ENCODE measurements at regions not wholly inside any gene's neighbourhood (a gene's known extent, or its start where the extent isn't known, plus 50 kb on each side); places are given as distances from the start of the nearest gene placed in this dataset.

- Histone ChIP-seq H3K36me3 (ENCODE audit: insufficient read depth, low read length) (no peaks in the 10 kb centered on the region), H3K27ac (ENCODE audit: low read depth in 1 of 2, low read length in 2 of 2) (no peak overlapping the region), H3K4me3 (ENCODE audit: low read length) (no peak overlapping the region), H3K9me3 (ENCODE audit: control insufficient read depth in 1 of 2, insufficient read depth in 1 of 2, low read length in 2 of 2) (no peaks in the 10 kb centered on the region), H3K27me3 (ENCODE audit: control insufficient read depth in 1 of 2, insufficient read depth in 2 of 2, low read length in 2 of 2) (no peaks in the 10 kb centered on the region), H3K4me1 (ENCODE audit: insufficient read depth, low read length) (no peaks in the 10 kb centered on the region)
- CTCF ChIA-PET = no interaction called here
- Mint-ChIP-seq H3K9me3 (no peaks in the 10 kb centered on the region), H3K27ac (no peak overlapping the region), H3K36me3 (ENCODE audit: low read depth) (no peaks in the 10 kb centered on the region), H3K27me3 (no peaks in the 10 kb centered on the region), H3K4me3 (no peak overlapping the region), H3K4me1 (ENCODE audit: low read depth) (no peaks in the 10 kb centered on the region)
- ATAC-seq (ENCODE audit: poor library complexity) (no peak), DNase-seq (no peak)
- POLR2A ChIA-PET = no interaction called here
- intact Hi-C loops (cut with DNase I, micrococcal nuclease) = no loop called here
- TF ChIP-seq CTCF (IDR thresholded peaks at IDR 0.05) = no peak
These were observed 284.5 kb upstream of the E2F7 start for GRCh38 chr12:77349689-77350370.

GRCh38 chr12:77347017-77347416 is 281.6 kb upstream of the E2F7 start:
- TF ChIP-seq CTCF (IDR thresholded peaks at IDR 0.05) = no peak
- H3K27me3 Mint-ChIP-seq = no peaks in the 10 kb centered on the region
- POLR2A ChIA-PET = no interaction called here
- ATAC-seq (ENCODE audit: poor library complexity) (no peak), DNase-seq (no peak)
- intact Hi-C loops (cut with DNase I, micrococcal nuclease) = no loop called here
- H3K27ac Mint-ChIP-seq = no peak overlapping the region
- H3K9me3 Mint-ChIP-seq = no peaks in the 10 kb centered on the region
- H3K27me3 ChIP-seq (ENCODE audit: control insufficient read depth in 1 of 2, insufficient read depth in 2 of 2, low read length in 2 of 2) = no peaks in the 10 kb centered on the region
- H3K27ac ChIP-seq (ENCODE audit: low read depth in 1 of 2, low read length in 2 of 2) = no peak overlapping the region
- no peak overlapping the region for H3K4me3 ChIP-seq (ENCODE audit: low read length)
- H3K9me3 ChIP-seq (ENCODE audit: control insufficient read depth in 1 of 2, insufficient read depth in 1 of 2, low read length in 2 of 2) = no peaks in the 10 kb centered on the region
- H3K36me3 Mint-ChIP-seq (ENCODE audit: low read depth) = no peaks in the 10 kb centered on the region
- CTCF ChIA-PET = no interaction called here
- no peaks in the 10 kb centered on the region for H3K4me1 ChIP-seq (ENCODE audit: insufficient read depth, low read length)
- H3K4me1 Mint-ChIP-seq (ENCODE audit: low read depth) = no peaks in the 10 kb centered on the region
- H3K36me3 ChIP-seq (ENCODE audit: insufficient read depth, low read length) = no peaks in the 10 kb centered on the region
- H3K4me3 Mint-ChIP-seq = no peak overlapping the region

DNA sequence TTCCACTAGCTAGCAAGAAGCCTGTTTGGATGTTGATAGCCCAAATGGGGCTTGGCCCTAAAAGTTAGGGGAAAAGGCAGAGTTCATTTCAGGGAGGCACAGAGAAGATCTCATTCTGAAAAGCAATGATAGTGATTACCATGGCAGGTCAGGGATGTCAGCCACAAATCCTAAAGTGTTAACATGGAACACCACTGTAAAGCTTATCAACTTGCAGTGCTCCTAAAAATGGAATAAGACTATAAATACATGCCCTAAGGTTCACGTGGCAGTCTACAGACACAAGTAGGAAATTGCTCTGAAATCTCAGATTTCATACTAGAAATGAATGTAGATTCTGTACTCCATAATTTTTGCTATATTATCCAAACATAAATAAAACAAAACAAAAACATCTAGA is 280.0 kb upstream of the E2F7 start:
- no peak overlapping the region for H3K4me3 Mint-ChIP-seq
- no peak overlapping the region for H3K27ac Mint-ChIP-seq
- ChIA-PET CTCF (no interaction called here), POLR2A (no interaction called here)
- no peaks in the 10 kb centered on the region for H3K27me3 Mint-ChIP-seq
- H3K27ac ChIP-seq (ENCODE audit: low read depth in 1 of 2, low read length in 2 of 2) = no peak overlapping the region
- H3K4me1 ChIP-seq (ENCODE audit: insufficient read depth, low read length) = no peaks in the 10 kb centered on the region
- no peaks in the 10 kb centered on the region for H3K36me3 ChIP-seq (ENCODE audit: insufficient read depth, low read length)
- no peaks in the 10 kb centered on the region for H3K4me1 Mint-ChIP-seq (ENCODE audit: low read depth)
- TF ChIP-seq CTCF (IDR thresholded peaks at IDR 0.05) = no peak
- no peak overlapping the region for H3K4me3 ChIP-seq (ENCODE audit: low read length)
- H3K27me3 ChIP-seq (ENCODE audit: control insufficient read depth in 1 of 2, insufficient read depth in 2 of 2, low read length in 2 of 2) = no peaks in the 10 kb centered on the region
- no peak for DNase-seq
- H3K36me3 Mint-ChIP-seq (ENCODE audit: low read depth) = no peaks in the 10 kb centered on the region
- H3K9me3 ChIP-seq (ENCODE audit: control insufficient read depth in 1 of 2, insufficient read depth in 1 of 2, low read length in 2 of 2) = no peaks in the 10 kb centered on the region
- ATAC-seq (ENCODE audit: poor library complexity) = no peak
- H3K9me3 Mint-ChIP-seq = no peaks in the 10 kb centered on the region
- intact Hi-C loops (cut with DNase I, micrococcal nuclease) = no loop called here

Measured in CD4-positive, alpha-beta T cell (primary cell).